ENCODE measurements at regions not wholly inside any gene's neighbourhood (a gene's known extent, or its start where the extent isn't known, plus 50 kb on each side); places are given as distances from the start of the nearest gene placed in this dataset.
"Not testable (repeated sequence)": the region's sequence is repeated elsewhere in the genome, so short reads cannot be mapped to it uniquely, and the experiment has no call there.

DNA sequence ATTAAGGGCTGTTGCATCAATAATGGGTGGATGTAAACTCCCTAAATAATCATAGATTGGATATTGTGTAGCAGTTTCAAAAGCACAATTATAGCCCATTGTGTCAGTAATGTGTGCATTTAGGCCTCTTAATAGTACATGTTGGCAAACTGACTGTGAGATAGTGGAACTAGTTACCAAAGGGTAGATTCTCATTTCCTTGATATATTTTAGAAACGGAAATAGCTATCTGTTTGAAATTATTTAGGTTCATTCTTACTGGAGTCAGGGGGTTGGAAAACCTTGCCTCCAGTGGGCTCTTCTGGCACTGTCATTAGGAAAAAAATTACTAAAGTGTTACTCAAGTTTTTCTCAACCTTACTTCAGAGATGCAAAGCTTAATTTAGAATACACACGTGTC, 1074.9 kb downstream of the PCDH17 start:
- no peaks in the 10 kb centered on the region for H3K9me3 ChIP-seq
- ATAC-seq (ENCODE audit: insufficient number of reproducible peaks, low FRiP score, low read depth): no peak
- TF ChIP-seq, protein P1, sequence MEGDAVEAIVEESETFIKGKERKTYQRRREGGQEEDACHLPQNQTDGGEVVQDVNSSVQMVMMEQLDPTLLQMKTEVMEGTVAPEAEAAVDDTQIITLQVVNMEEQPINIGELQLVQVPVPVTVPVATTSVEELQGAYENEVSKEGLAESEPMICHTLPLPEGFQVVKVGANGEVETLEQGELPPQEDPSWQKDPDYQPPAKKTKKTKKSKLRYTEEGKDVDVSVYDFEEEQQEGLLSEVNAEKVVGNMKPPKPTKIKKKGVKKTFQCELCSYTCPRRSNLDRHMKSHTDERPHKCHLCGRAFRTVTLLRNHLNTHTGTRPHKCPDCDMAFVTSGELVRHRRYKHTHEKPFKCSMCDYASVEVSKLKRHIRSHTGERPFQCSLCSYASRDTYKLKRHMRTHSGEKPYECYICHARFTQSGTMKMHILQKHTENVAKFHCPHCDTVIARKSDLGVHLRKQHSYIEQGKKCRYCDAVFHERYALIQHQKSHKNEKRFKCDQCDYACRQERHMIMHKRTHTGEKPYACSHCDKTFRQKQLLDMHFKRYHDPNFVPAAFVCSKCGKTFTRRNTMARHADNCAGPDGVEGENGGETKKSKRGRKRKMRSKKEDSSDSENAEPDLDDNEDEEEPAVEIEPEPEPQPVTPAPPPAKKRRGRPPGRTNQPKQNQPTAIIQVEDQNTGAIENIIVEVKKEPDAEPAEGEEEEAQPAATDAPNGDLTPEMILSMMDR (IDR thresholded peaks at IDR 0.05): no peak
- H3K4me3 ChIP-seq: no peak overlapping the region
- H3K4me1 ChIP-seq (ENCODE audit: control insufficient read depth in 1 of 2, low read depth in 2 of 2): no peaks in the 10 kb centered on the region
- no peak overlapping the region for H3K27ac ChIP-seq
- no peaks in the 10 kb centered on the region for H3K27me3 ChIP-seq (replicated peaks; ENCODE audit: insufficient read depth)
- DNase-seq (ENCODE audit: low spot score): no peak
- no peaks in the 10 kb centered on the region for H3K36me3 ChIP-seq

DNA sequence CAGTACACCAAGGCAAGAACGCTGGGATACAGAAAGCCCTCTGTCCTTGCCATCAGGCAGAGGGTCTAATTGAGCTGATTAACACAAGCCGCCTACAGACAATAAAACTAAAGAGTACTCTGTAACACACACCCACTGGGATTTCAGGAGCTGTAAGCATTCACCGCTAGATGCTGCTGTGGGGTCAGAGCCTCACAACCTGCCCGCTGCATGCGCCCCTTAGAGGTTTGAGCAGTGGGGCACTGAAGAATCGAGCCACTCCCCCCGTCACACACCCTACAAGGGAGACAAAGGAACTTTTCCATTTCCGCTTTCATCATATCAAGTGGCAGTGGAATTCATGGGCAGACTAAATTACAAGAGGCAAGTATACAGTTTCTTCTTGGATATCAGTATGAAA, 1080.6 kb downstream of the PCDH17 start:
- no peaks in the 10 kb centered on the region for H3K27me3 ChIP-seq (replicated peaks; ENCODE audit: insufficient read depth)
- TF ChIP-seq, protein P1 (IDR thresholded peaks at IDR 0.05): no peak

DNA sequence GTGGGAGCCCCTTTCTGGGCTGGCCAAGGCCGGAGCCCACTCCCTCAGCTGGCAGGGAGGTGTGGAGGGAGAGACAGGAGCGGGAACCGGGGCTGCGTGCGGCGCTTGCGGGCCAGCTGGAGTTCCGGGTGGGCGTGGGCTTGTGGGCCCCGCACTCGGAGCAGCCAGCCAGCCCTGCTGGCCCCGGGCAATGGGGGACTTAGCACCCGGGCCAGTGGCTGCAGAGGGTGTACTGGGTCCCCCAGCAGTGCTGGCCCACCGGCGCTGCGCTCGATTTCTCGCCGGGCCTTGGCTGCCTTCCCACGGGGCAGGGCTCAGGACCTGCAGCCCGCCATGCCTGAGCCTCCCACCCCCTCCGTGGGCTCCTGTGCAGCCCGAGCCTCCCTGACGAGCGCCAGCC, 1082.5 kb downstream of the PCDH17 start:
- not testable (repeated sequence) for H3K36me3 ChIP-seq; H3K9me3 ChIP-seq; DNase-seq (ENCODE audit: low spot score); H3K4me1 ChIP-seq (ENCODE audit: control insufficient read depth in 1 of 2, low read depth in 2 of 2); H3K27me3 ChIP-seq (replicated peaks; ENCODE audit: insufficient read depth); ATAC-seq (ENCODE audit: insufficient number of reproducible peaks, low FRiP score, low read depth); H3K27ac ChIP-seq; H3K4me3 ChIP-seq

More for the DNA sequence above, 1080.6 kb downstream of the PCDH17 start:
- no peak for ATAC-seq (ENCODE audit: insufficient number of reproducible peaks, low FRiP score, low read depth)
- Histone ChIP-seq H3K9me3 (no peaks in the 10 kb centered on the region), H3K27ac (no peak overlapping the region), H3K36me3 (no peaks in the 10 kb centered on the region), H3K4me1 (ENCODE audit: control insufficient read depth in 1 of 2, low read depth in 2 of 2) (no peaks in the 10 kb centered on the region), H3K4me3 (no peak overlapping the region)
- DNase-seq (ENCODE audit: low spot score): no peak

DNA sequence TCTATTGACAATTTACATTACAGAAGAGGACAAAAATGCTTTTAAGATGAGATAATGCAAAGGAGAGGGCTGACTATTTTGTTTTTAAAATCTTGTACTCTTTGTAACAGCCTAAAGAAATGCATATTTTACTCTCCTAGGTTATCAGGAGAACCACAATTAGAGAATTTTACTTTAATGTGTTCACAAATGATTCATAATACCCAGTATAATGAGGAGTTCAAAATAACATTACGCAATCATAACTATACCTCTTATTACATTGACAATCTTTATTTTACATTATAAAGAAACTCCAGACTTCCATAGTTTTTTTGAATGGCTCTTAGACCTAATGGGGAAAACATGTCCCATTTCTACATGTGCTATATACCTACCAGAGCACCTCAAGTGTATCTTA, 1089.7 kb downstream of the PCDH17 start:
- no peak for ATAC-seq (ENCODE audit: insufficient number of reproducible peaks, low FRiP score, low read depth)
- no peaks in the 10 kb centered on the region for H3K36me3 ChIP-seq

DNA sequence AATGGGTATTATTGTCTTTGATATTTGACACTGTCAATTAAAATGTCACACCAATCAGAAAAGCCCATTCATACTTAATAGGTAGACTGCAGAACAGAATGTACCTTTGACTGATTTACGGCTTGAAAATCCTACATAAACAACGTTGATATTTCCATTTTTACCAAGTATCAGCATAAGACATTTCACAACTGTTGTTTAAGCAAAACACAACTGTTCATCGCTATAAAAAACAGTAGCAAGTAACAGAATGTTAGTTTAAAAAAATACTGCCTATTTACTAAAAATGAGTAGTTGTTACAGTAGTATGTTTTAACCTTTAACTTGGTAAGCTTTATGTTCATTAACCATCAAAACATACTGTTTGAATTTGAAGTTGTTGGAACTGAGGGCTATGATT, 1096.6 kb downstream of the PCDH17 start:
- no peak overlapping the region for H3K27ac ChIP-seq
- no peak overlapping the region for H3K4me3 ChIP-seq
- no peaks in the 10 kb centered on the region for H3K4me1 ChIP-seq (ENCODE audit: control insufficient read depth in 1 of 2, low read depth in 2 of 2)
- no peaks in the 10 kb centered on the region for H3K27me3 ChIP-seq (replicated peaks; ENCODE audit: insufficient read depth)
- ATAC-seq (ENCODE audit: insufficient number of reproducible peaks, low FRiP score, low read depth): no peak
- TF ChIP-seq, protein P1 (IDR thresholded peaks at IDR 0.05): no peak
- no peaks in the 10 kb centered on the region for H3K36me3 ChIP-seq
- no peaks in the 10 kb centered on the region for H3K9me3 ChIP-seq
- no peak for DNase-seq (ENCODE audit: low spot score)

More for the DNA sequence above, 1089.7 kb downstream of the PCDH17 start:
- no peak overlapping the region for H3K27ac ChIP-seq
- no peak for DNase-seq (ENCODE audit: low spot score)
- no peaks in the 10 kb centered on the region for H3K27me3 ChIP-seq (replicated peaks; ENCODE audit: insufficient read depth)
- no peaks in the 10 kb centered on the region for H3K9me3 ChIP-seq
- TF ChIP-seq, protein P1 (IDR thresholded peaks at IDR 0.05): no peak
- no peaks in the 10 kb centered on the region for H3K4me1 ChIP-seq (ENCODE audit: control insufficient read depth in 1 of 2, low read depth in 2 of 2)
- no peak overlapping the region for H3K4me3 ChIP-seq

DNA sequence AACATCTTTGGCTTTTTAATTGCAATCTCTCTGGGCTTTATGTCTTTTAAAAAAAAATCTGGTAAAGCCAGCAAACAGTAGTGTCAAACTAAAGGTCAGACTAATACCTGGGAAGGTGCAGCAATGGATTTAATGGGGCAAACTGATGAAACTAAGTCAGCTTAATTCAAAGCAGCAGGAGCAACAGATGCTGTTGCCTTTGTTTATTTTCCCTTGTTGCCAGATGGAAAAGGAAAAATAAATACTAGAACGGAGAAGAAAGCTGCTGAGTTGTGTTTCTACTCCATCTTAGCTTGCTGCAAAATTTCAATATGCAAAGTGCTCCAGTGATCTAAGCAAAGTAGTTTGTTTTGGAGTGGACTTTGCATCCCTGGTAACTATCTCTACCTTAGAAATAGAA, 1097.8 kb downstream of the PCDH17 start:
- Histone ChIP-seq H3K9me3 (no peaks in the 10 kb centered on the region), H3K27ac (no peak overlapping the region), H3K4me1 (ENCODE audit: control insufficient read depth in 1 of 2, low read depth in 2 of 2) (no peaks in the 10 kb centered on the region), H3K27me3 (replicated peaks; ENCODE audit: insufficient read depth) (no peaks in the 10 kb centered on the region), H3K4me3 (no peak overlapping the region), H3K36me3 (no peaks in the 10 kb centered on the region)
- ATAC-seq (ENCODE audit: insufficient number of reproducible peaks, low FRiP score, low read depth): no peak
- no peak for DNase-seq (ENCODE audit: low spot score)
- TF ChIP-seq, protein P1 (IDR thresholded peaks at IDR 0.05): no peak

Measured in thoracic aorta (tissue), 2 donors.